HEK293 (cell line): ENCODE measurements at regions not wholly inside any gene's neighbourhood (a gene's known extent, or its start where the extent isn't known, plus 50 kb on each side); places are given as distances from the start of the nearest gene placed in this dataset.

Source experiments
- CTCF ChIA-PET: fragments of 350-600 bp; formaldehyde crosslinking; extraction: SDS; loops from one replicate; lab custom pipeline; 2021; ENCODE audit warnings: antibody characterized with exemption; lab: Yijun Ruan, JAX
- POLR2A ChIA-PET: fragments of 300-600 bp; formaldehyde crosslinking; extraction: SDS; loops from one replicate; lab custom pipeline; 2020; ENCODE audit warnings: antibody characterized with exemption, inconsistent platforms; lab: Yijun Ruan, JAX
- H3K27ac ChIP-seq: fragments of 200-500 bp; sonication (Bioruptor generic); 2 replicates; pipeline ENCODE4 v1.5.1; 2014; ENCODE audit warnings: low read depth, low read length, control low read depth, inconsistent platforms; ENCODE audit errors: extremely low read depth
- H3K36me3 ChIP-seq, 2 experiments: fragments of 200-500 bp in 1 of 2; sonication (Bioruptor generic) in 1 of 2; 1 replicate in 1 of 2; 2 replicates in 1 of 2; pipeline ENCODE4 v1.5.1; 2014 to 2017; ENCODE audit warnings: inconsistent platforms in 2 of 2, low read length in 2 of 2; ENCODE audit not compliant: control insufficient read depth in 2 of 2, insufficient read depth in 1 of 2
- H3K4me1 ChIP-seq: fragments of 200-500 bp; sonication (Bioruptor generic); 2 replicates; pipeline ENCODE4 v1.5.1; 2014; ENCODE audit warnings: mild to moderate bottlenecking, low read length, inconsistent platforms; ENCODE audit not compliant: control insufficient read depth, insufficient read depth
- H3K4me3 ChIP-seq: 2 replicates; pipeline ENCODE4 v1.5.1; 2011; ENCODE audit warnings: low read depth, mild to moderate bottlenecking, control low read depth, low read length, moderate library complexity
- H3K9me3 ChIP-seq: fragments of 200-500 bp; sonication (Bioruptor generic); 2 replicates; pipeline ENCODE4 v1.5.1; 2014; ENCODE audit warnings: low read depth, low read length, inconsistent platforms; ENCODE audit not compliant: control insufficient read depth, insufficient read depth
- FEZF1 ChIP-seq: fragments of 450-650 bp; formaldehyde crosslinking; IDR thresholded peaks from 2 replicates; pipeline ENCODE4 v1.5.1; 2016; ENCODE audit warnings: missing biosample characterization, missing genetic modification characterization
- GFI1B ChIP-seq: fragments of 450-650 bp; formaldehyde crosslinking; IDR thresholded peaks from 2 replicates; pipeline ENCODE4 v1.5.1; 2016; ENCODE audit warnings: missing biosample characterization, missing genetic modification characterization
- GLIS2 ChIP-seq: fragments of 450-650 bp; formaldehyde crosslinking; IDR thresholded peaks from 2 replicates; pipeline ENCODE4 v1.5.1; 2016; ENCODE audit warnings: missing biosample characterization, missing genetic modification characterization
- KLF8 ChIP-seq: fragments of 450-650 bp; formaldehyde crosslinking; IDR thresholded peaks from 2 replicates; pipeline ENCODE4 v1.5.1; 2016; ENCODE audit warnings: missing biosample characterization, missing genetic modification characterization
- ZBTB21 ChIP-seq: fragments of 450-650 bp; formaldehyde crosslinking; IDR thresholded peaks from 2 replicates; pipeline ENCODE4 v1.5.1; 2017; ENCODE audit warnings: missing biosample characterization, missing genetic modification characterization
- ZEB2 ChIP-seq: fragments of 450-650 bp; formaldehyde crosslinking; IDR thresholded peaks from 2 replicates; pipeline ENCODE4 v1.5.1; 2016; ENCODE audit warnings: missing biosample characterization, missing genetic modification characterization
- ZNF24 ChIP-seq: fragments of 450-650 bp; formaldehyde crosslinking; IDR thresholded peaks from 2 replicates; pipeline ENCODE4 v1.5.1; 2016; ENCODE audit warnings: missing biosample characterization, missing genetic modification characterization
- ZNF266 ChIP-seq: fragments of 450-650 bp; formaldehyde crosslinking; IDR thresholded peaks from 2 replicates; pipeline ENCODE4 v1.5.1; 2016; ENCODE audit warnings: missing biosample characterization, missing genetic modification characterization, low read depth
- ZNF311 ChIP-seq: fragments of 450-650 bp; formaldehyde crosslinking; IDR thresholded peaks from 2 replicates; pipeline ENCODE4 v1.5.1; 2017; ENCODE audit warnings: missing biosample characterization, missing genetic modification characterization, borderline replicate concordance
- ZNF366 ChIP-seq: fragments of 450-650 bp; formaldehyde crosslinking; conservative IDR thresholded peaks from 2 replicates; pipeline ENCODE4 v1.5.1; 2016; ENCODE audit warnings: missing biosample characterization, missing genetic modification characterization
- ZNF48 ChIP-seq: fragments of 450-650 bp; formaldehyde crosslinking; IDR thresholded peaks from 2 replicates; pipeline ENCODE4 v1.5.1; 2016; ENCODE audit warnings: missing biosample characterization, missing genetic modification characterization
- ZNF629 ChIP-seq: fragments of 450-650 bp; formaldehyde crosslinking; IDR thresholded peaks from 2 replicates; pipeline ENCODE4 v1.5.1; 2017; ENCODE audit warnings: missing biosample characterization, missing genetic modification characterization
- ZNF843 ChIP-seq: fragments of 450-650 bp; formaldehyde crosslinking; IDR thresholded peaks from 2 replicates; pipeline ENCODE4 v1.5.1; 2016; ENCODE audit warnings: missing biosample characterization, missing genetic modification characterization
- ZXDB ChIP-seq: fragments of 450-650 bp; formaldehyde crosslinking; IDR thresholded peaks from 2 replicates; pipeline ENCODE4 v1.5.1; 2016; ENCODE audit warnings: missing biosample characterization, missing genetic modification characterization
- TF ChIP-seq, protein P1 (sequence below): fragments of 450-650 bp; formaldehyde crosslinking; IDR thresholded peaks from 2 replicates; pipeline ENCODE4 v1.5.1; 2017; ENCODE audit warnings: missing biosample characterization, missing genetic modification characterization
- TF ChIP-seq, protein P2 (sequence below): fragments of 450-650 bp; formaldehyde crosslinking; IDR thresholded peaks from 2 replicates; pipeline ENCODE4 v1.5.1; 2017; ENCODE audit warnings: missing biosample characterization, missing genetic modification characterization
- TF ChIP-seq, protein P3 (sequence below): fragments of 450-650 bp; formaldehyde crosslinking; IDR thresholded peaks from 2 replicates; pipeline ENCODE4 v1.5.1; 2016; ENCODE audit warnings: missing biosample characterization, missing genetic modification characterization
- TF ChIP-seq, protein P4 (sequence below): fragments of 450-650 bp; formaldehyde crosslinking; IDR thresholded peaks from 2 replicates; pipeline ENCODE4 v1.5.1; 2016; ENCODE audit warnings: missing biosample characterization, missing genetic modification characterization
- TF ChIP-seq, protein P5 (sequence below): fragments of 450-650 bp; formaldehyde crosslinking; IDR thresholded peaks from 2 replicates; pipeline ENCODE4 v1.5.1; 2016; ENCODE audit warnings: missing biosample characterization, missing genetic modification characterization
- TF ChIP-seq, protein P6 (sequence below): fragments of 450-650 bp; formaldehyde crosslinking; IDR thresholded peaks from 2 replicates; pipeline ENCODE4 v1.5.1; 2017; ENCODE audit warnings: missing biosample characterization, missing genetic modification characterization

DNA sequence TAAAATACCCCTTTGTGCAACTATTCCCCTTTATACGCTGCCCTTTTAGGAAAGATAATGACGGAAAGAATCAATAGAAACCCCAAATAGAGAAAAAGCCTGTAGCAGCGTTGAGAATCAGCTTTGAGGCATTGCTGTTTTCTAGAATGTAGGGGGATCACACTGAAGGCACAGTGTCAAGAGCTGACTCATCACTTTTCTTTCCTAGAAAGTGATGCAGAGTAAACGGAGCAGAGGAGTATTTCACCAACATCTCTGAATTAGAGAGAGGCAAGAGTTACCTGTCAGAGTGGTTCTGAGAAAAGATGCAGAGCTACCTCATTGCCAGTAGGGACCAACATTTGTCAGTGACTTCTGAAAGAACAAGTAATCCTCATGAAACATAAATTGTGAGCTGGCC lies 269.8 kb upstream of the TMC3 start:
- H3K27ac ChIP-seq = no peak overlapping the region
- H3K4me3 ChIP-seq = no peak overlapping the region
- TF ChIP-seq, protein P1, sequence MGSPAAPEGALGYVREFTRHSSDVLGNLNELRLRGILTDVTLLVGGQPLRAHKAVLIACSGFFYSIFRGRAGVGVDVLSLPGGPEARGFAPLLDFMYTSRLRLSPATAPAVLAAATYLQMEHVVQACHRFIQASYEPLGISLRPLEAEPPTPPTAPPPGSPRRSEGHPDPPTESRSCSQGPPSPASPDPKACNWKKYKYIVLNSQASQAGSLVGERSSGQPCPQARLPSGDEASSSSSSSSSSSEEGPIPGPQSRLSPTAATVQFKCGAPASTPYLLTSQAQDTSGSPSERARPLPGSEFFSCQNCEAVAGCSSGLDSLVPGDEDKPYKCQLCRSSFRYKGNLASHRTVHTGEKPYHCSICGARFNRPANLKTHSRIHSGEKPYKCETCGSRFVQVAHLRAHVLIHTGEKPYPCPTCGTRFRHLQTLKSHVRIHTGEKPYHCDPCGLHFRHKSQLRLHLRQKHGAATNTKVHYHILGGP (tag by site-specific recombination) = peak; percentile 85
- TF ChIP-seq ZNF266 = no peak
- ChIA-PET POLR2A (no interaction called here), CTCF (no interaction called here)
- H3K36me3 ChIP-seq = no peaks in the 10 kb centered on the region
- H3K4me1 ChIP-seq = peaks cover 8% of the 10 kb centered on the region
- no peaks in the 10 kb centered on the region for H3K9me3 ChIP-seq

DNA sequence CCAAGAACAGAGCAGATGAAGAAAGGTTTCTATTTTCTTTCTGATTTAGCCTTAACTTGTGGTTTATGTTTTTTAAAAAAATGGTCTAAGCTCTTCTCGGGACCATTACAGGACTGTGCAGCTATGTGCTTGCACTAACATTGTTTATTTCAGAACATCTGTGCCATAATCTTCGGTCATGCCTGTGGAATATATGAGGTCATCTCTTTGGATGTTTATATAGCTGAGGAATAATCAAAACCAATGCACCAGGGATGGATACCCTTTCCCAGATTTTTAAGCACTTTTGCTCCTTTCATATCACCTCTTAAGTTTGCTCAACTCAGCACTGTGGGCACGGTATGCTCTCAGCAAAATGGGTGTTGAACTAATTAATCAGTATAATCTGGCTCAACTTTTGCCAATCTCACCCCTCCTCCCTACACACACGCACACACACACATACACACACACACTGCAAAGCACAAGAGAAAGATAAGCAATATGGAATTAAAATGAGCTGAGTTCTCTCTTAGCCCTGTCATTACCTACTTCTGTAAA lies 268.5 kb upstream of the TMC3 start:
- ChIA-PET CTCF (interaction anchor here (1.3 kb wide), 1 partner anchor 12 kb away, joined by 4 read pairs; no protein-coding TSS in a partner anchor), POLR2A (no interaction called here)
- Histone ChIP-seq H3K4me3 (no peak overlapping the region), H3K9me3 (no peaks in the 10 kb centered on the region), H3K27ac (no peak overlapping the region), H3K4me1 (peaks cover 8% of the 10 kb centered on the region), H3K36me3 (no peaks in the 10 kb centered on the region)
- TF ChIP-seq, protein P2, sequence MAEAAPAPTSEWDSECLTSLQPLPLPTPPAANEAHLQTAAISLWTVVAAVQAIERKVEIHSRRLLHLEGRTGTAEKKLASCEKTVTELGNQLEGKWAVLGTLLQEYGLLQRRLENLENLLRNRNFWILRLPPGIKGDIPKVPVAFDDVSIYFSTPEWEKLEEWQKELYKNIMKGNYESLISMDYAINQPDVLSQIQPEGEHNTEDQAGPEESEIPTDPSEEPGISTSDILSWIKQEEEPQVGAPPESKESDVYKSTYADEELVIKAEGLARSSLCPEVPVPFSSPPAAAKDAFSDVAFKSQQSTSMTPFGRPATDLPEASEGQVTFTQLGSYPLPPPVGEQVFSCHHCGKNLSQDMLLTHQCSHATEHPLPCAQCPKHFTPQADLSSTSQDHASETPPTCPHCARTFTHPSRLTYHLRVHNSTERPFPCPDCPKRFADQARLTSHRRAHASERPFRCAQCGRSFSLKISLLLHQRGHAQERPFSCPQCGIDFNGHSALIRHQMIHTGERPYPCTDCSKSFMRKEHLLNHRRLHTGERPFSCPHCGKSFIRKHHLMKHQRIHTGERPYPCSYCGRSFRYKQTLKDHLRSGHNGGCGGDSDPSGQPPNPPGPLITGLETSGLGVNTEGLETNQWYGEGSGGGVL (tag by site-specific recombination) = peak; percentile 68
- TF ChIP-seq, protein P3, sequence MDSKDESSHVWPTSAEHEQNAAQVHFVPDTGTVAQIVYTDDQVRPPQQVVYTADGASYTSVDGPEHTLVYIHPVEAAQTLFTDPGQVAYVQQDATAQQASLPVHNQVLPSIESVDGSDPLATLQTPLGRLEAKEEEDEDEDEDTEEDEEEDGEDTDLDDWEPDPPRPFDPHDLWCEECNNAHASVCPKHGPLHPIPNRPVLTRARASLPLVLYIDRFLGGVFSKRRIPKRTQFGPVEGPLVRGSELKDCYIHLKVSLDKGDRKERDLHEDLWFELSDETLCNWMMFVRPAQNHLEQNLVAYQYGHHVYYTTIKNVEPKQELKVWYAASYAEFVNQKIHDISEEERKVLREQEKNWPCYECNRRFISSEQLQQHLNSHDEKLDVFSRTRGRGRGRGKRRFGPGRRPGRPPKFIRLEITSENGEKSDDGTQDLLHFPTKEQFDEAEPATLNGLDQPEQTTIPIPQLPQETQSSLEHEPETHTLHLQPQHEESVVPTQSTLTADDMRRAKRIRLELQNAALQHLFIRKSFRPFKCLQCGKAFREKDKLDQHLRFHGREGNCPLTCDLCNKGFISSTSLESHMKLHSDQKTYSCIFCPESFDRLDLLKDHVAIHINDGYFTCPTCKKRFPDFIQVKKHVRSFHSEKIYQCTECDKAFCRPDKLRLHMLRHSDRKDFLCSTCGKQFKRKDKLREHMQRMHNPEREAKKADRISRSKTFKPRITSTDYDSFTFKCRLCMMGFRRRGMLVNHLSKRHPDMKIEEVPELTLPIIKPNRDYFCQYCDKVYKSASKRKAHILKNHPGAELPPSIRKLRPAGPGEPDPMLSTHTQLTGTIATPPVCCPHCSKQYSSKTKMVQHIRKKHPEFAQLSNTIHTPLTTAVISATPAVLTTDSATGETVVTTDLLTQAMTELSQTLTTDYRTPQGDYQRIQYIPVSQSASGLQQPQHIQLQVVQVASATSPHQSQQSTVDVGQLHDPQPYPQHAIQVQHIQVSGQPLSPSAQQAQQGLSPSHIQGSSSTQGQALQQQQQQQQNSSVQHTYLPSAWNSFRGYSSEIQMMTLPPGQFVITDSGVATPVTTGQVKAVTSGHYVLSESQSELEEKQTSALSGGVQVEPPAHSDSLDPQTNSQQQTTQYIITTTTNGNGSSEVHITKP (tag by site-specific recombination) = peak; percentile 88
- TF ChIP-seq, protein P4, sequence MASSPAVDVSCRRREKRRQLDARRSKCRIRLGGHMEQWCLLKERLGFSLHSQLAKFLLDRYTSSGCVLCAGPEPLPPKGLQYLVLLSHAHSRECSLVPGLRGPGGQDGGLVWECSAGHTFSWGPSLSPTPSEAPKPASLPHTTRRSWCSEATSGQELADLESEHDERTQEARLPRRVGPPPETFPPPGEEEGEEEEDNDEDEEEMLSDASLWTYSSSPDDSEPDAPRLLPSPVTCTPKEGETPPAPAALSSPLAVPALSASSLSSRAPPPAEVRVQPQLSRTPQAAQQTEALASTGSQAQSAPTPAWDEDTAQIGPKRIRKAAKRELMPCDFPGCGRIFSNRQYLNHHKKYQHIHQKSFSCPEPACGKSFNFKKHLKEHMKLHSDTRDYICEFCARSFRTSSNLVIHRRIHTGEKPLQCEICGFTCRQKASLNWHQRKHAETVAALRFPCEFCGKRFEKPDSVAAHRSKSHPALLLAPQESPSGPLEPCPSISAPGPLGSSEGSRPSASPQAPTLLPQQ (tag by site-specific recombination) = 0 out of 2 replicates have a peak, but pooled peaks have one; percentile 70
- TF ChIP-seq GLIS2 (tag by site-specific recombination) (no peak), ZNF311 (tag by site-specific recombination) (no peak), FEZF1 (peak; percentile 18; the same call in 1 of the 2 replicates), GFI1B (tag by site-specific recombination) (peak; percentile 72), ZNF24 (tag by site-specific recombination) (no peak), ZBTB21 (peak; percentile 69), KLF8 (tag by site-specific recombination) (peak; percentile 20; the same call in 1 of the 2 replicates), ZNF48 (tag by site-specific recombination) (no peak), ZEB2 (peak; percentile 66; the same call in 1 of the 2 replicates), ZNF843 (tag by site-specific recombination) (peak; percentile 71), ZNF629 (tag by site-specific recombination) (peak; percentile 50; the same call in 1 of the 2 replicates), ZNF366 (tag by site-specific recombination) (peak; percentile 59; the same call in 1 of the 2 replicates), ZXDB (0 out of 2 replicates have a peak, but pooled peaks have one; percentile 48)
- TF ChIP-seq, protein P5, sequence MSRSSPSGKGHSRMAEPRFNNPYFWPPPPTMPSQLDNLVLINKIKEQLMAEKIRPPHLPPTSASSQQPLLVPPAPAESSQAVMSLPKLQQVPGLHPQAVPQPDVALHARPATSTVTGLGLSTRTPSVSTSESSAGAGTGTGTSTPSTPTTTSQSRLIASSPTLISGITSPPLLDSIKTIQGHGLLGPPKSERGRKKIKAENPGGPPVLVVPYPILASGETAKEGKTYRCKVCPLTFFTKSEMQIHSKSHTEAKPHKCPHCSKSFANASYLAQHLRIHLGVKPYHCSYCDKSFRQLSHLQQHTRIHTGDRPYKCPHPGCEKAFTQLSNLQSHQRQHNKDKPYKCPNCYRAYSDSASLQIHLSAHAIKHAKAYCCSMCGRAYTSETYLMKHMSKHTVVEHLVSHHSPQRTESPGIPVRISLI (tag by site-specific recombination) = peak; percentile 39; the same call in 1 of the 2 replicates
- TF ChIP-seq, protein P1 (tag by site-specific recombination) = no peak
- TF ChIP-seq, protein P6, sequence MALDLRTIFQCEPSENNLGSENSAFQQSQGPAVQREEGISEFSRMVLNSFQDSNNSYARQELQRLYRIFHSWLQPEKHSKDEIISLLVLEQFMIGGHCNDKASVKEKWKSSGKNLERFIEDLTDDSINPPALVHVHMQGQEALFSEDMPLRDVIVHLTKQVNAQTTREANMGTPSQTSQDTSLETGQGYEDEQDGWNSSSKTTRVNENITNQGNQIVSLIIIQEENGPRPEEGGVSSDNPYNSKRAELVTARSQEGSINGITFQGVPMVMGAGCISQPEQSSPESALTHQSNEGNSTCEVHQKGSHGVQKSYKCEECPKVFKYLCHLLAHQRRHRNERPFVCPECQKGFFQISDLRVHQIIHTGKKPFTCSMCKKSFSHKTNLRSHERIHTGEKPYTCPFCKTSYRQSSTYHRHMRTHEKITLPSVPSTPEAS = peak; percentile 93
